ENCODE measurements at regions not wholly inside any gene's neighbourhood (a gene's known extent, or its start where the extent isn't known, plus 50 kb on each side); places are given as distances from the start of the nearest gene placed in this dataset.
"Not testable (repeated sequence)": the region's sequence is repeated elsewhere in the genome, so short reads cannot be mapped to it uniquely, and the experiment has no call there.

- no peak for DNase-seq
These were observed 142.9 kb upstream of the ZBED5 start for GRCh38 chr11:11000579-11001283.

GRCh38 chr11:10998674-10999073 lies 140.8 kb upstream of the ZBED5 start:
- DNase-seq, result no peak

- no peak for DNase-seq
These were observed 138.8 kb upstream of the ZBED5 start for GRCh38 chr11:10996678-10997077.

GRCh38 chr11:10993640-10994039 lies 135.8 kb upstream of the ZBED5 start:
- DNase-seq, result no peak

- DNase-seq, result no peak
These were observed 135.3 kb upstream of the ZBED5 start for GRCh38 chr11:10993186-10993585.

GRCh38 chr11:10991393-10991792 lies 133.5 kb upstream of the ZBED5 start:
- DNase-seq, result no peak

- no peak for DNase-seq
These were observed 132.9 kb upstream of the ZBED5 start for GRCh38 chr11:10990637-10991193.

- no peak for DNase-seq
These were observed 132.3 kb upstream of the ZBED5 start for GRCh38 chr11:10990160-10990559.

- DNase-seq, result no peak
These were observed 128.2 kb upstream of the ZBED5 start for GRCh38 chr11:10986006-10986405.

GRCh38 chr11:10984742-10985141 lies 126.9 kb upstream of the ZBED5 start:
- no peak for DNase-seq

- no peak for DNase-seq
These were observed 126.4 kb upstream of the ZBED5 start for GRCh38 chr11:10984250-10984649.

GRCh38 chr11:10982704-10983510 lies 125.1 kb upstream of the ZBED5 start:
- peak; percentile 21 for DNase-seq

GRCh38 chr11:10979529-10979928 lies 121.7 kb upstream of the ZBED5 start:
- no peak for DNase-seq

- DNase-seq, result no peak
These were observed 120.3 kb upstream of the ZBED5 start for GRCh38 chr11:10978198-10978597.

- DNase-seq, result peak; percentile 46
These were observed 117.5 kb upstream of the ZBED5 start for GRCh38 chr11:10975287-10975721.

- DNase-seq, result peak; percentile 51
These were observed 115.6 kb upstream of the ZBED5 start for GRCh38 chr11:10973416-10973815.

GRCh38 chr11:10970926-10971325 lies 113.1 kb upstream of the ZBED5 start:
- no peak for DNase-seq

GRCh38 chr11:10969387-10969786 lies 111.5 kb upstream of the ZBED5 start:
- DNase-seq, result no peak

GRCh38 chr11:10956884-10957283 lies 99.0 kb upstream of the ZBED5 start:
- not testable (repeated sequence) for DNase-seq

GRCh38 chr11:10955616-10956015 lies 97.8 kb upstream of the ZBED5 start:
- no peak for DNase-seq

GRCh38 chr11:10954184-10954583 lies 96.3 kb upstream of the ZBED5 start:
- DNase-seq, result no peak

GRCh38 chr11:10952872-10953271 lies 95.0 kb upstream of the ZBED5 start:
- no peak for DNase-seq

- not testable (repeated sequence) for DNase-seq
These were observed 90.1 kb upstream of the ZBED5 start for GRCh38 chr11:10947935-10948334.

- no peak for DNase-seq
These were observed 88.2 kb upstream of the ZBED5 start for GRCh38 chr11:10946072-10946471.
